Smooth muscle cell (in vitro differentiated cells): ENCODE measurements at regions not wholly inside any gene's neighbourhood (a gene's known extent, or its start where the extent isn't known, plus 50 kb on each side); places are given as distances from the start of the nearest gene placed in this dataset.

Source experiments
- DNase-seq: peaks from one replicate; lab custom pipeline; 2025; ENCODE audit not compliant: unreplicated experiment; lab: John Stamatoyannopoulos, UW
- H2AFZ ChIP-seq: fragments of 200-600 bp; sonication (generic); 2 replicates; pipeline ENCODE4 v1.6.0; 2016; ENCODE audit warnings: antibody characterized with exemption, low read depth, mild to moderate bottlenecking
- H3F3A ChIP-seq: fragments of 200-600 bp; sonication (generic); 2 replicates; pipeline ENCODE4 v1.6.0; 2017; ENCODE audit warnings: antibody characterized with exemption, low read depth
- H3K27ac ChIP-seq: fragments of 200-600 bp; sonication (generic); 2 replicates; pipeline ENCODE4 v1.5.1; 2016; ENCODE audit warnings: low read depth, mild to moderate bottlenecking
- H3K27me3 ChIP-seq: fragments of 200-600 bp; sonication (generic); 2 replicates; pipeline ENCODE4 v1.6.1; 2016; ENCODE audit warnings: low read depth, mild to moderate bottlenecking
- H3K36me3 ChIP-seq: fragments of 200-600 bp; sonication (generic); 2 replicates; pipeline ENCODE4 v1.5.1; 2016; ENCODE audit warnings: low read depth
- H3K4me1 ChIP-seq: fragments of 200-600 bp; sonication (generic); 2 replicates; pipeline ENCODE4 v1.5.1; 2016; ENCODE audit warnings: low read depth
- H3K4me2 ChIP-seq: fragments of 200-600 bp; sonication (generic); 2 replicates; pipeline ENCODE4 v1.6.0; 2016; ENCODE audit warnings: mild to moderate bottlenecking
- H3K4me3 ChIP-seq: fragments of 200-600 bp; sonication (generic); 2 replicates; pipeline ENCODE4 v1.5.1; 2016; ENCODE audit warnings: mild to moderate bottlenecking
- H3K79me2 ChIP-seq: fragments of 200-600 bp; sonication (generic); 2 replicates; pipeline ENCODE4 v1.6.0; 2016; ENCODE audit warnings: low read depth, mild to moderate bottlenecking
- H3K9ac ChIP-seq: fragments of 200-600 bp; sonication (generic); 2 replicates; pipeline ENCODE4 v1.6.0; 2016; ENCODE audit warnings: low read depth
- H3K9me3 ChIP-seq: fragments of 200-600 bp; sonication (generic); replicated peaks from 2 replicates; pipeline ENCODE4 v1.5.1; 2016; ENCODE audit warnings: low read depth
- H4K20me1 ChIP-seq: fragments of 200-600 bp; sonication (generic); 2 replicates; pipeline ENCODE4 v1.6.0; 2016; ENCODE audit warnings: low read depth
- CTCF ChIP-seq: fragments of 200-600 bp; sonication (generic); IDR thresholded peaks from 2 replicates; pipeline ENCODE4 v1.5.1; 2017; ENCODE audit warnings: borderline replicate concordance, mild to moderate bottlenecking, antibody characterized with exemption; ENCODE audit not compliant: insufficient read depth, poor library complexity, severe bottlenecking
- WGBS: methylation state at CpG from one replicate; pipeline ENCODE4 v1.1.7; 2016; ENCODE audit warnings: low lambda C conversion rate; 5-methylcytosine and 5-hydroxymethylcytosine counted together

- Histone ChIP-seq H3K9ac (no peak overlapping the region), H3K4me2 (no peak overlapping the region), H3K4me3 (no peak overlapping the region), H2AFZ (no peak overlapping the region), H3F3A (no peaks in the 10 kb centered on the region), H3K79me2 (no peaks in the 10 kb centered on the region), H3K4me1 (no peaks in the 10 kb centered on the region), H3K36me3 (no peaks in the 10 kb centered on the region), H4K20me1 (no peaks in the 10 kb centered on the region), H3K9me3 (no peaks in the 10 kb centered on the region), H3K27me3 (no peaks in the 10 kb centered on the region), H3K27ac (no peak overlapping the region)
- no peak for TF ChIP-seq CTCF
- DNase-seq = no peak
- 52% methylated on average over 1 of the region's 1 CpG for WGBS
Measured at GRCh38 chr5:124234770-124235562, 511.5 kb downstream of the ZNF608 start.

- Histone ChIP-seq H3K79me2 (no peaks in the 10 kb centered on the region), H3K4me3 (no peak overlapping the region), H3K27ac (no peak overlapping the region), H4K20me1 (no peaks in the 10 kb centered on the region), H3K9ac (no peak overlapping the region), H3K36me3 (no peaks in the 10 kb centered on the region), H2AFZ (no peak overlapping the region), H3F3A (no peaks in the 10 kb centered on the region), H3K9me3 (no peaks in the 10 kb centered on the region), H3K27me3 (no peaks in the 10 kb centered on the region), H3K4me1 (no peaks in the 10 kb centered on the region), H3K4me2 (no peak overlapping the region)
- DNase-seq = no peak
- no peak for TF ChIP-seq CTCF
- 56% methylated on average over 5 of the region's 5 CpGs for WGBS
Measured at GRCh38 chr5:124234022-124234769, 512.2 kb downstream of the ZNF608 start.

- Histone ChIP-seq H3K27me3 (no peaks in the 10 kb centered on the region), H4K20me1 (no peaks in the 10 kb centered on the region), H3K9me3 (no peaks in the 10 kb centered on the region), H3K27ac (no peak overlapping the region), H3K9ac (no peak overlapping the region), H2AFZ (no peak overlapping the region), H3K4me2 (no peak overlapping the region), H3F3A (no peaks in the 10 kb centered on the region), H3K36me3 (no peaks in the 10 kb centered on the region), H3K4me1 (no peaks in the 10 kb centered on the region), H3K79me2 (no peaks in the 10 kb centered on the region), H3K4me3 (no peak overlapping the region)
- WGBS = 88% methylated on average over 10 of the region's 10 CpGs
- DNase-seq = no peak
- no peak for TF ChIP-seq CTCF
Measured at GRCh38 chr5:124232515-124232914, 513.9 kb downstream of the ZNF608 start.
